ENCODE measurements at regions not wholly inside any gene's neighbourhood (a gene's known extent, or its start where the extent isn't known, plus 50 kb on each side); places are given as distances from the start of the nearest gene placed in this dataset.

DNA sequence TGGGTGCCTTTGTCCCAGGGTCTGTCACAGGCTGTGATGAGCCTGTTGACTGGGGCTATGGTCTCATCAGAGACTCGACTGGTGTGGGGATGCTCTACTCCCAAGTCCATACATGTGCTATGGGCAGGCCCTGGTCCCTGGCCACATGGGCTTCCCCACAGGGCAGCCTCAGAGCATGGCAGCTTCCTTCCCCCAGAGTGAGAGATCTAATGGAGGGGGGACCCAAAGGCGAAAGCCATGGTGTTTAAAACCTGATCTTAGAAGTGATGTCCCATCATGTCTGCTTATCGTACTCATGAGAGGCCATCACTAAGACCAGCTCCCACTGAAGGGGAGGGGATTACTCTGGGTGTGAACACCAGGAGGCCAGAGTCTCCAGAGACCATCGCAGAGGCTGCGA lies 279.0 kb upstream of the RTL1 start:
- TF ChIP-seq, protein P1, sequence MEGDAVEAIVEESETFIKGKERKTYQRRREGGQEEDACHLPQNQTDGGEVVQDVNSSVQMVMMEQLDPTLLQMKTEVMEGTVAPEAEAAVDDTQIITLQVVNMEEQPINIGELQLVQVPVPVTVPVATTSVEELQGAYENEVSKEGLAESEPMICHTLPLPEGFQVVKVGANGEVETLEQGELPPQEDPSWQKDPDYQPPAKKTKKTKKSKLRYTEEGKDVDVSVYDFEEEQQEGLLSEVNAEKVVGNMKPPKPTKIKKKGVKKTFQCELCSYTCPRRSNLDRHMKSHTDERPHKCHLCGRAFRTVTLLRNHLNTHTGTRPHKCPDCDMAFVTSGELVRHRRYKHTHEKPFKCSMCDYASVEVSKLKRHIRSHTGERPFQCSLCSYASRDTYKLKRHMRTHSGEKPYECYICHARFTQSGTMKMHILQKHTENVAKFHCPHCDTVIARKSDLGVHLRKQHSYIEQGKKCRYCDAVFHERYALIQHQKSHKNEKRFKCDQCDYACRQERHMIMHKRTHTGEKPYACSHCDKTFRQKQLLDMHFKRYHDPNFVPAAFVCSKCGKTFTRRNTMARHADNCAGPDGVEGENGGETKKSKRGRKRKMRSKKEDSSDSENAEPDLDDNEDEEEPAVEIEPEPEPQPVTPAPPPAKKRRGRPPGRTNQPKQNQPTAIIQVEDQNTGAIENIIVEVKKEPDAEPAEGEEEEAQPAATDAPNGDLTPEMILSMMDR (IDR thresholded peaks at IDR 0.05): no peak
- TF ChIP-seq, protein P2, sequence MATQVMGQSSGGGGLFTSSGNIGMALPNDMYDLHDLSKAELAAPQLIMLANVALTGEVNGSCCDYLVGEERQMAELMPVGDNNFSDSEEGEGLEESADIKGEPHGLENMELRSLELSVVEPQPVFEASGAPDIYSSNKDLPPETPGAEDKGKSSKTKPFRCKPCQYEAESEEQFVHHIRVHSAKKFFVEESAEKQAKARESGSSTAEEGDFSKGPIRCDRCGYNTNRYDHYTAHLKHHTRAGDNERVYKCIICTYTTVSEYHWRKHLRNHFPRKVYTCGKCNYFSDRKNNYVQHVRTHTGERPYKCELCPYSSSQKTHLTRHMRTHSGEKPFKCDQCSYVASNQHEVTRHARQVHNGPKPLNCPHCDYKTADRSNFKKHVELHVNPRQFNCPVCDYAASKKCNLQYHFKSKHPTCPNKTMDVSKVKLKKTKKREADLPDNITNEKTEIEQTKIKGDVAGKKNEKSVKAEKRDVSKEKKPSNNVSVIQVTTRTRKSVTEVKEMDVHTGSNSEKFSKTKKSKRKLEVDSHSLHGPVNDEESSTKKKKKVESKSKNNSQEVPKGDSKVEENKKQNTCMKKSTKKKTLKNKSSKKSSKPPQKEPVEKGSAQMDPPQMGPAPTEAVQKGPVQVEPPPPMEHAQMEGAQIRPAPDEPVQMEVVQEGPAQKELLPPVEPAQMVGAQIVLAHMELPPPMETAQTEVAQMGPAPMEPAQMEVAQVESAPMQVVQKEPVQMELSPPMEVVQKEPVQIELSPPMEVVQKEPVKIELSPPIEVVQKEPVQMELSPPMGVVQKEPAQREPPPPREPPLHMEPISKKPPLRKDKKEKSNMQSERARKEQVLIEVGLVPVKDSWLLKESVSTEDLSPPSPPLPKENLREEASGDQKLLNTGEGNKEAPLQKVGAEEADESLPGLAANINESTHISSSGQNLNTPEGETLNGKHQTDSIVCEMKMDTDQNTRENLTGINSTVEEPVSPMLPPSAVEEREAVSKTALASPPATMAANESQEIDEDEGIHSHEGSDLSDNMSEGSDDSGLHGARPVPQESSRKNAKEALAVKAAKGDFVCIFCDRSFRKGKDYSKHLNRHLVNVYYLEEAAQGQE (IDR thresholded peaks at IDR 0.05; ENCODE audit: insufficient read depth in 1 of 2, low read depth in 2 of 2, low read length in 1 of 2): no peak
- TF ChIP-seq POLR2AphosphoS5 (IDR thresholded peaks at IDR 0.05; ENCODE audit: low read depth, low read length): no peak
- TF ChIP-seq SIN3A (IDR thresholded peaks at IDR 0.05; ENCODE audit: borderline replicate concordance, insufficient read depth, low read depth, low read length): no peak

Data from Panc1 (cell line).